ENCODE measurements at regions not wholly inside any gene's neighbourhood (a gene's known extent, or its start where the extent isn't known, plus 50 kb on each side); places are given as distances from the start of the nearest gene placed in this dataset.

- ATAC-seq (ENCODE audit: low read depth) (no peak), DNase-seq (no peak)
- CTCF ChIA-PET: no interaction called here
- Histone ChIP-seq H3K4me3 (ENCODE audit: control extremely low read depth in 1 of 5, extremely low read depth in 1 of 5, insufficient read depth in 1 of 5, low read depth in 2 of 5, low read length in 4 of 5) (no peak overlapping the region), H3K4me1 (ENCODE audit: control insufficient read depth in 2 of 2, insufficient read depth in 2 of 2, low read length in 2 of 2) (no peaks in the 10 kb centered on the region), H3K79me2 (ENCODE audit: control insufficient read depth, insufficient read depth, low read length) (no peaks in the 10 kb centered on the region), H3K9me3 (ENCODE audit: control extremely low read depth in 1 of 3, control insufficient read depth in 2 of 3, insufficient read depth in 1 of 3, low read length in 2 of 3) (peaks cover 0 to 6% (median 0%) of the 10 kb centered on the region in 3 donors), H2AFZ (ENCODE audit: insufficient read depth, low read depth, low read length, poor library complexity, severe bottlenecking) (no peak overlapping the region), H3K9ac (ENCODE audit: low read length) (no peak overlapping the region), H3K27ac (ENCODE audit: low read length in 2 of 2) (no peak overlapping the region), H3K4me2 (replicated peaks; ENCODE audit: low read depth, low read length, poor library complexity, severe bottlenecking) (no peak overlapping the region), H4K20me1 (ENCODE audit: control insufficient read depth, insufficient read depth, low read length, poor library complexity, severe bottlenecking) (no peaks in the 10 kb centered on the region), H3K27me3 (replicated peaks in 1 of 4; ENCODE audit: control extremely low read depth in 1 of 4, control insufficient read depth in 3 of 4, insufficient read depth in 4 of 4, low read length in 3 of 4) (no peaks in the 10 kb centered on the region), H3K36me3 (replicated peaks in 1 of 2; ENCODE audit: control extremely low read depth in 1 of 2, control insufficient read depth in 1 of 2, extremely low read depth in 1 of 2, insufficient read depth in 2 of 2, low read length in 1 of 2) (no peaks in the 10 kb centered on the region)
- Mint-ChIP-seq H3K4me1 (no peaks in the 10 kb centered on the region), H3K27me3 (no peaks in the 10 kb centered on the region), H3K27ac (no peak overlapping the region), H3K4me3 (no peak overlapping the region), H3K9me3 (ENCODE audit: insufficient read depth) (peaks cover 2% of the 10 kb centered on the region)
- 82% methylated on average over 5 of the region's 5 CpGs for WGBS (ENCODE audit: insufficient coverage)
- POLR2A ChIA-PET: no interaction called here
- intact Hi-C loops (cut with micrococcal nuclease): no loop called here
- no peak for TF ChIP-seq EZH2 (IDR thresholded peaks at IDR 0.05; ENCODE audit: borderline replicate concordance, insufficient read depth, low read depth, low read length, poor library complexity, severe bottlenecking)
- no peak for TF ChIP-seq CTCF (IDR thresholded peaks at IDR 0.05)
These were observed 556.9 kb downstream of the EPM2A start for GRCh38 chr6:145178391-145178790.

GRCh38 chr6:145187491-145188206 is 547.7 kb downstream of the EPM2A start:
- H2AFZ ChIP-seq (ENCODE audit: insufficient read depth, low read depth, low read length, poor library complexity, severe bottlenecking): no peak overlapping the region
- no peak overlapping the region for H3K27ac Mint-ChIP-seq
- TF ChIP-seq CTCF (IDR thresholded peaks at IDR 0.05) (no peak), EZH2 (IDR thresholded peaks at IDR 0.05; ENCODE audit: borderline replicate concordance, insufficient read depth, low read depth, low read length, poor library complexity, severe bottlenecking) (no peak)
- intact Hi-C loops (cut with micrococcal nuclease): no loop called here
- no peaks in the 10 kb centered on the region for H3K27me3 Mint-ChIP-seq
- no peak for DNase-seq
- H3K4me1 ChIP-seq (ENCODE audit: control insufficient read depth in 2 of 2, insufficient read depth in 2 of 2, low read length in 2 of 2): no peaks in the 10 kb centered on the region
- H3K9me3 ChIP-seq (ENCODE audit: control extremely low read depth in 1 of 3, control insufficient read depth in 2 of 3, insufficient read depth in 1 of 3, low read length in 2 of 3): no peaks in the 10 kb centered on the region
- H3K4me3 Mint-ChIP-seq: no peak overlapping the region
- H3K4me3 ChIP-seq (ENCODE audit: control extremely low read depth in 1 of 5, extremely low read depth in 1 of 5, insufficient read depth in 1 of 5, low read depth in 2 of 5, low read length in 4 of 5): no peak overlapping the region
- ATAC-seq (ENCODE audit: low read depth): no peak
- H3K9ac ChIP-seq (ENCODE audit: low read length): no peak overlapping the region
- no peaks in the 10 kb centered on the region for H4K20me1 ChIP-seq (ENCODE audit: control insufficient read depth, insufficient read depth, low read length, poor library complexity, severe bottlenecking)
- WGBS (ENCODE audit: insufficient coverage): no CpG with 5 or more reads among the region's 2 CpGs
- no peak overlapping the region for H3K4me2 ChIP-seq (replicated peaks; ENCODE audit: low read depth, low read length, poor library complexity, severe bottlenecking)
- POLR2A ChIA-PET: no interaction called here
- no peaks in the 10 kb centered on the region for H3K27me3 ChIP-seq (replicated peaks in 1 of 4; ENCODE audit: control extremely low read depth in 1 of 4, control insufficient read depth in 3 of 4, insufficient read depth in 4 of 4, low read length in 3 of 4)
- H3K79me2 ChIP-seq (ENCODE audit: control insufficient read depth, insufficient read depth, low read length): no peaks in the 10 kb centered on the region
- no peaks in the 10 kb centered on the region for H3K4me1 Mint-ChIP-seq
- no peak overlapping the region for H3K27ac ChIP-seq (ENCODE audit: low read length in 2 of 2)
- CTCF ChIA-PET: no interaction called here
- no peaks in the 10 kb centered on the region for H3K36me3 ChIP-seq (replicated peaks in 1 of 2; ENCODE audit: control extremely low read depth in 1 of 2, control insufficient read depth in 1 of 2, extremely low read depth in 1 of 2, insufficient read depth in 2 of 2, low read length in 1 of 2)
- H3K9me3 Mint-ChIP-seq (ENCODE audit: insufficient read depth): peaks cover 4% of the 10 kb centered on the region
